Activated CD4-positive, alpha-beta T cell treated with anti-CD3 and anti-CD28 coated beads, Interleukin-2, Interleukin-4, amounts not matched to agents 100 ng/mL and 50 ng/mL, durations not matched to agents 16 hours and 8 hours (primary cell): ENCODE measurements at regions not wholly inside any gene's neighbourhood (a gene's known extent, or its start where the extent isn't known, plus 50 kb on each side); places are given as distances from the start of the nearest gene placed in this dataset.

Source experiments
- DNase-seq: peaks from one replicate; pipeline ENCODE4 v3.0.0-alpha.2; 2020; ENCODE audit warnings: low spot score

- DNase-seq: no peak
These were observed 211.2 kb upstream of the RSPO3 start for GRCh38 chr6:126907312-126907711.

DNA sequence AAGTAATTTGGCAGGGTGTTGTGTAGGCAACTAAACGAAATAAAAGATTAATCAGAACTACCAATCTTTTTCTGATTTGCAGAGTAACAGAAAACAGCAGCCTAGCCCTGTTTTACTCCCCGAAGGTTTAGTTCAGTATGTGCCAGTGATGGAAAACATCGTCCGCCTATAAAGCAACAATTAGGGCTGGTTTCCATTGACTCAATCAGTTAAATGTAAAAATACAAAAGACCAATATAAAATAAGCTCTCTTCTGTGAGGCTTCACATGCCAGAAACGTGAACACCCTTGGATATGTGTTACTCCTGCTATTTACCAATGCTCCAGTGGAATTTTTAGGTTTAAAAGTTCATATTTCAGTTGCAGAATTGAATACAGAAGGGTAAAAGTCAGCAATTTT, 210.5 kb upstream of the RSPO3 start:
- DNase-seq: no peak

DNA sequence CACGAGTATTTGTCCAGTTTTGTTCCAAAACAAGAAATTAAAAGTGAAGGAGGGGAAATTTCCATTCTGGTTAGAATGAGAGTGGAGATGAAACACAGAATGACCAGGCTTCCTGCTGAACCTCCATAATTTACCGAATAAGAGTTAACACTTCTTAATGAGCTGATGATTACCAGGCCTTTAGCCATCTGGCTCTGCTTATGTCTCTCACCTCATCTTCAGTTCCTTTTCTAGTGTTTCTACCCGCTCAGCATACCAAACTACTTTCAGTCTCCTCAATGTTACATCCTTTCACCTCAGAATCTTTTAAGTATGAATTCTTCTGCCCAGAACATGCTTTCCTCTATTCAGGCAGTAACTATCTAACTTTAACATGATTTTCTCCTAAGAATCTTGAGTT, 209.0 kb upstream of the RSPO3 start:
- no peak for DNase-seq

- DNase-seq: no peak
These were observed 204.8 kb upstream of the RSPO3 start for GRCh38 chr6:126913651-126914050.

DNA sequence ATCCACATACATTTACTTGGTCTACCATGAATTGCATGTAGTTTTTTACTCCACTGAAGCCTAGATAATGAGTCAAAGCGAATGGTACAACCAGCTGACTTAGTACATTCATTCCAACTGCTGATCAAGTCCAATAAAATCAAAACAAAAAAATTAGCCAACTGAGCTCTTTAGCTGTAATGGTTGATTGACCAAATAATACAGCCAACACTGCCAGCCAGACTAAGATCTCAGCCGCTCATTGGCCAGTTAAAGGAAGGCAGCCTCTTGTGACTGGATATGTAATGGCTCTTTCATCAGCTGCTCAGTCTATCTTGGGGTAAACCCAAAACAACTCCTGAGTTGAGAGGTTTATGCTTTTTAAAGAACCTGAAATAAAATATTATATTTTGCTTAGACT, 204.3 kb upstream of the RSPO3 start:
- no peak for DNase-seq

- DNase-seq: no peak
These were observed 203.7 kb upstream of the RSPO3 start for GRCh38 chr6:126914801-126915200.

DNA sequence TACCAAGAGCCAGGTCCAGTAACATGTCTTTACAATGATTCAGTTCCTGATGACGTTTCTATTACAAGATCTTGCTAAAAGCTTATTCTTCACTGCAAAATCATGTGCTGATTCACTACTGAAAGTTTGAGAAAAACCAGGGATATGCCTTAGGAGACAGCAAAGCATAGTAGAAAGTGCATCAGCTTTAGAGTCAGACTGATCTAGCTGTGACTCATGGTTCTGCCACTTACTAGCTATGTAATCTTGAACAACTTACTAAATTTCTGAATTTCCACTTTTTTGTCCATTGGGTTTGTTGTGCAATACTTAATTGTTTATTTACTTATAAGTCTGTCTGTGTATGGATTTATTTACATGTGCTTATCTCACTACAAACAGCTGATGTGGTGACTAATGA, 198.5 kb upstream of the RSPO3 start:
- no peak for DNase-seq

DNA sequence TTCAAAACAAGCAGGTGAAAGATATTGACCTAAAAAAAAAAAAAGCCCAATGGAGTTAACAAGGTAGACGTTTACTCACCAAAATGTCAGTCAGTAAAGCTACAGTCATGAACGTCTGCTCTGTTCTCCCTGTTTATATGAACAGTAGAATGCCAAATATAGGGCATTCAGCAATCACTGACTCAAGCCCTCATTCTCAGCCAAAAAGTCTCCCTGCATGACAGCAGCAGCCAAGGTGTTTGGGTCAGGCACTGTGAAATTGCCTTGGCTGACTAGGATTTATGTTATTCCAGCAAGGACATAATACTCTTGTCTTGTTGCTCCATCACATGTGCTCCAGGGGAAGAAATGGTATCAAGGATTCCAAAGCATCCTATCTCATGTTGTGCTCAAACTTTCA, 194.7 kb upstream of the RSPO3 start:
- DNase-seq: no peak

- no peak for DNase-seq
These were observed 191.5 kb upstream of the RSPO3 start for GRCh38 chr6:126926926-126927325.

GRCh38 chr6:126927841-126928240, 190.6 kb upstream of the RSPO3 start:
- DNase-seq: no peak

GRCh38 chr6:126937426-126937825, 181.0 kb upstream of the RSPO3 start:
- DNase-seq: no peak

DNA sequence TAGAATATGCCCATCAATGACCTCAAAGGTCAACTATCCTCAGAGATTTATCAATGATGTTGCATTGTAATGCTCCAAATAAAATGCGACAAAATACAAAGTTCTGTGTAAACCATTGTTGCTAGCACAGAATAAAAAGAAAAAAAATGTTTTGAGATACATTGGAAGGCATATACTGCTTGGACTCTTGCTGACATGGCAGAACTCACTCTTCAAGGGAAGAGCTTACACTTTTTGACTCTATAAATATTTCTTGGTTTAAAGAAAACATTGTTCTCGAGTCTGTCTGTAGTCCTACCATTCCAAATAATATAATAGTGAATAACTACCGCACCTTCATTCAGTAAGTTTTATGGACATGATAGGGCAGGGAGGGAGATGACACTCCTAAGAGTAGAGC, 178.7 kb upstream of the RSPO3 start:
- DNase-seq: no peak

GRCh38 chr6:126941751-126942150, 176.7 kb upstream of the RSPO3 start:
- DNase-seq: no peak

DNA sequence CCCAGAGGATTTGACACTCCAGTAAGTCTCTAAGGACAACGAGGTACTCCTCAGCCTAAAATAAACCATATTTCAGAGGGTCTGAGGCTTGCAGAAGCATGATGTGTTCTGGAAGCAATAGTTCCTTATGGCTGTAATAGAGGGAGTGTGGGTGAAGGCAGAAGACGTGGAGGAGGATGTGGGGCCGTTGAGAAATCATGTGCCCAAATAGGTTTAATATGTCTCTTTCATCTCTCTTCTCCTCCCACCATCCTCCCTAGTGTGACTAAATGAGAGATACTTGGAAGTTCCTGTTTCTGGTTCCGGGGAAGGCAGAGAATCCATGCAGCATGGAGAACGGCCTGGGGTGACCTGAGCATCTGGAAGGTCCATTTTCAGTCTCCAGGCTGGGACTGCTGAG, 174.0 kb upstream of the RSPO3 start:
- DNase-seq: no peak

DNA sequence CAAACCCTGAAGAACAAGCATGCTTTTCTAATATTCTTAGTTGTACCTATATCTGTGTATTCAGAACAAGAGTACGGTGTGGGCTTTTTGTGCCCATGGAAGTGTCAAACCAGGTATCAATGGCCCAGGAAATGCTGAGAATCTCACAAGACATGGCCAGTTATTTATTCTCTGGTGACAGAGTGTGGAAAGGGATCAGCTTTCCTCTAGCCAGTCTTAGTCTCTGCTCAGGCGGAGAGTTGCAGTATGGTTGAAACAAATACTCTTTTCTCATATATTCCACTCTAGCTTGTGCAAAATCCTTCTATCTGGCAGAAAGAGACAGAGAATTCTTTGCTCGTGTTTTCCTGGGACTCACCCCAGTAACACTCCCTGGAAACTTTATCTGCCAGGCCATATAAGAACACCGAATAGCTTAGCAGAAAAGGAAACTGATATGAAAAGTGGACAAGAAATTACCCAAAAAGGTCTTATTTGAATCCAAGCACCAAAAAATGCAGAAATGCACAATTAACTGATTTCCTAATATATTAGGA, 173.3 kb upstream of the RSPO3 start:
- DNase-seq: no peak

- DNase-seq: no peak
These were observed 172.6 kb upstream of the RSPO3 start for GRCh38 chr6:126945812-126946360.

GRCh38 chr6:126947070-126947469, 171.4 kb upstream of the RSPO3 start:
- no peak for DNase-seq

DNA sequence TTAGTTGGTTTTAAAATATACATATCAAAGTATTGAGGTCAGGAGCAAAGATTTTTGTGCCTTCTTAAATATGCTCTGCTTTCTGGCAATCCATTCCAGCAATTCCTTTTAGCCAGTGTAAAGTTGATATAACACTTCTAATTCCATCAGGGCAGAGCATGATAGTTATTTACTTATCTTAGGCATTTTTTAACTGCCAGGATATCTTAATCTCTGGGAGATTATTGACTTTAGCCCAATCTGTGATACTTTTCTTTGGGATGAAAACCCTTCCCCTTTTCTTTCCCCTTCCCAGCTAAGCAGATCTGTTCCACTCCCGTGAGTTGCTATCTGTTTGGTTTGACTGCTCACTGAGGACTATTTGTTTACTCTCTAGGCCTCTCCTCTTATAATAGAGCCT, 168.7 kb upstream of the RSPO3 start:
- no peak for DNase-seq

DNA sequence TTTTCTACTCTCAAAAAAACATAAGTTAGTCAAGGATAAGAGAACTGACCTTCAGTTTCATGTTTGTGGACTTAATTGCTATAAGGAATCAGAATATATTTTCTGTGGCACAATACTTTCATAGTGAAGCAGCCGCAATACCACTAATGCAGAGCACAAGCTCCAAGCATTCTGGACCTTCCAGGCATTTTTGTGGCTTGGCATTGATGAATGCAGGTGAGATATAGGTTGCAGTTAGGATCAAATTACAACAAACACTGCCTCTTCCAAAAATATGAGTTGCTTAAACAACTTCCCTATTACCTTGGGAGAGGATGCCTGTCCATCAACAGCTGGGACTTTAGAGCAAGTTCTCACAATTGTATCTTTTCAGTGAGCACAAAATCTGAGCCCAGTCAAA, 162.8 kb upstream of the RSPO3 start:
- DNase-seq: no peak

- DNase-seq: no peak
These were observed 160.8 kb upstream of the RSPO3 start for GRCh38 chr6:126957721-126958120.

DNA sequence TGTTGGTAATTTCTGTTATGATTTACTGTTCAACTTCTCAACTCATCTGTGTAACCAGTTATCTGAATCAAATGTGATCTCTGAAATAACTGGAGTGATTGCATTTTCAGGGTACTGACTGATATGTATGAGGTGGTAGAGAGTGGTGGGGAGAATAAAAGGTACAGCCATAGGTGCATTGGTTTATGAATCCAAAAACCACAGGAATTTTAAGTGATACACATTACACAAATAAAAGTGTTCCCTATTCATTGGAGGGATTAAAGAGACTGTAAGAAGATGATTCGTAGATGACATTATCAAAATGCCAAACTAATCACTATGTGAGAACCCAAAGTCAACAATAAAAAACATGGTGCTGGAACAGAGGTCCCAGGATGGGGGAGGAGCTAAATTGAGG, 158.7 kb upstream of the RSPO3 start:
- no peak for DNase-seq

- DNase-seq: no peak
These were observed 155.2 kb upstream of the RSPO3 start for GRCh38 chr6:126963077-126963809.

DNA sequence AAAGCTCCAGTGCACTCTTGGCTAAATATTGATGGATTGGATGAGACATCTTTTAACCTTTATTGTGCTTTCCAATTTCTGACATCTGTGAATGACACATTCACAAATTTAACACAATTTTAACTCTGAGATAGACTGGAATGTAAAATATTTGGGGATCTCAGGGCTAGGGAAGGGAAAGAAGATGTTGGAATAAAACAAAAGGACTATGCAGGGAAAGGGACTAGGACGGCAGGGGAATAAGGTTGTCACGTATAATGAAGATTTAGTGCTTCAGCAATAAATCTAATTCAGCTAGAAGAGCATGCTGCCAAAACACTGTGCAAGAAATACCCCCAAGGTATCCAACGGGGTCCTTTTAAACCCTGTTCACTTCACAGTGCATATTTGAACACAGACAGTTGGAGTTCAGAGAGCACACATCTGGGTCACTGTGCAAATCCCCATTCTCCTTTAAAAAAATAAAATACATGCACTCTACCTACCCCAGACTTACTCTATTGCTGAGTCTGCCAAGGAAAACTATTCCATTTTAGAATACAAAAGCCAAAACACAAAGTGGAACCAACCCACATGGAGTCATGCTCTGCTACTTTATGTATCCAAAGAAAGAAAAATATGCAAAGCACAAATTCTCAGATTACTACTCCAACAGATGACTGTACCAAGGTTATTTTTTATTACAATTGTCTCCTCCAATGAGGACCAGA, 151.0 kb upstream of the RSPO3 start:
- no peak for DNase-seq
